CD14-positive monocyte (primary cell): ENCODE measurements at regions not wholly inside any gene's neighbourhood (a gene's known extent, or its start where the extent isn't known, plus 50 kb on each side); places are given as distances from the start of the nearest gene placed in this dataset.

Experiments used
- DNase-seq, 3 donors: peaks; one replicate each; pipeline ENCODE4 v3.0.0-alpha.2; 2011 to 2022
- H2AFZ ChIP-seq: 2 replicates; pipeline ENCODE4 v1.6.0; 2012; ENCODE audit warnings: mild to moderate bottlenecking, low read depth, low read length, inconsistent platforms; ENCODE audit not compliant: insufficient read depth, poor library complexity, severe bottlenecking
- H3K27ac ChIP-seq, 2 donors: 1 replicate in 1 of 2; 2 replicates in 1 of 2; pipeline ENCODE4 v1.5.1; 2012 to 2013; ENCODE audit warnings: low read length in 2 of 2, control low read depth in 1 of 2, inconsistent platforms in 1 of 2, low read depth in 1 of 2, mild to moderate bottlenecking in 1 of 2
- H3K27me3 ChIP-seq, 2 donors: one replicate each; pipeline versions ENCODE4 v1.6.0 to v1.6.1; 2011 to 2013; ENCODE audit warnings: low read length in 2 of 2; ENCODE audit not compliant: control insufficient read depth in 2 of 2, insufficient read depth in 2 of 2
- H3K36me3 ChIP-seq, 2 donors: replicated peaks in 1 of 2; 1 replicate in 1 of 2; 2 replicates in 1 of 2; pipeline versions ENCODE4 v1.5.1 to v1.6.1; 2012 to 2013; ENCODE audit warnings: low read length in 2 of 2, control low read depth in 1 of 2, inconsistent platforms in 1 of 2, mild to moderate bottlenecking in 1 of 2; ENCODE audit not compliant: insufficient read depth in 2 of 2, control insufficient read depth in 1 of 2
- H3K4me1 ChIP-seq, 2 donors: 1 replicate in 1 of 2; 2 replicates in 1 of 2; pipeline versions ENCODE4 v1.5.1 to v1.6.1; 2012 to 2013; ENCODE audit warnings: low read length in 2 of 2, control low read depth in 1 of 2, inconsistent platforms in 1 of 2, mild to moderate bottlenecking in 1 of 2, moderate library complexity in 1 of 2; ENCODE audit not compliant: insufficient read depth in 2 of 2, control insufficient read depth in 1 of 2
- H3K4me2 ChIP-seq: replicated peaks from 2 replicates; pipeline ENCODE3; 2012; ENCODE audit warnings: low read length, moderate library complexity, mild to moderate bottlenecking; ENCODE audit not compliant: poor library complexity, severe bottlenecking; ENCODE audit errors: extremely low read depth
- H3K4me3 ChIP-seq, 3 experiments: fragments of 200-600 bp in 1 of 3; sonication (generic) in 1 of 3; replicated peaks in 1 of 3; 1 replicate in 2 of 3; 2 replicates in 1 of 3; pipeline ENCODE4 v1.5.1; 2011 to 2013; ENCODE audit warnings: low read length in 3 of 3, mild to moderate bottlenecking in 3 of 3, control low read depth in 2 of 3, low read depth in 2 of 3, inconsistent platforms in 1 of 3, moderate library complexity in 1 of 3
- H3K79me2 ChIP-seq: 2 replicates; pipeline ENCODE4 v1.6.0; 2012; ENCODE audit warnings: mild to moderate bottlenecking, control low read depth, inconsistent platforms, low read length, moderate library complexity; ENCODE audit not compliant: insufficient read depth
- H3K9ac ChIP-seq: 2 replicates; pipeline ENCODE4 v1.6.0; 2017; ENCODE audit warnings: low read length, mild to moderate bottlenecking; ENCODE audit not compliant: insufficient read depth, poor library complexity, severe bottlenecking
- H3K9me3 ChIP-seq, 2 donors: replicated peaks in 1 of 2; 1 replicate in 1 of 2; 2 replicates in 1 of 2; pipeline versions ENCODE4 v1.5.1 to v1.6.1; 2012 to 2013; ENCODE audit warnings: low read length in 2 of 2, control low read depth in 1 of 2; ENCODE audit not compliant: control insufficient read depth in 1 of 2, insufficient read depth in 1 of 2
- H4K20me1 ChIP-seq: 2 replicates; pipeline ENCODE4 v1.6.0; 2012; ENCODE audit warnings: mild to moderate bottlenecking, low read length, control low read depth, moderate library complexity; ENCODE audit not compliant: insufficient read depth
- H3K27ac Mint-ChIP-seq, 7 donors: one replicate each; pipeline ENCODE4 v1.8.0; 2020; ENCODE audit warnings: mild to moderate bottlenecking in 7 of 7, mixed read lengths in 7 of 7, moderate library complexity in 6 of 7, inconsistent platforms in 2 of 7
- H3K27me3 Mint-ChIP-seq, 3 donors: one replicate each; pipeline ENCODE4 v1.8.0; 2021 to 2022; ENCODE audit warnings: low read depth in 3 of 3, mild to moderate bottlenecking in 3 of 3, mixed read lengths in 3 of 3, moderate library complexity in 3 of 3, inconsistent platforms in 1 of 3
- H3K36me3 Mint-ChIP-seq, 2 donors: one replicate each; pipeline ENCODE4 v1.8.0; 2020; ENCODE audit warnings: mixed read lengths in 2 of 2, inconsistent platforms in 1 of 2, mild to moderate bottlenecking in 1 of 2
- H3K4me1 Mint-ChIP-seq: one replicate; pipeline ENCODE4 v1.8.0; 2020; ENCODE audit warnings: mild to moderate bottlenecking, mixed read lengths
- H3K4me3 Mint-ChIP-seq, 2 donors: one replicate each; pipeline ENCODE4 v1.8.0; 2020; ENCODE audit warnings: mild to moderate bottlenecking in 2 of 2, mixed read lengths in 2 of 2, moderate library complexity in 1 of 2
- H3K9me3 Mint-ChIP-seq, 7 donors: one replicate each; pipeline ENCODE4 v1.8.0; 2020 to 2022; ENCODE audit warnings: mixed read lengths in 7 of 7, mild to moderate bottlenecking in 6 of 7, moderate library complexity in 6 of 7, inconsistent platforms in 2 of 7
- CTCF ChIP-seq: fragments of 200-600 bp; IDR thresholded peaks from one replicate; pipeline ENCODE4 v1.8.0; 2022; ENCODE audit warnings: antibody characterized with exemption, mild to moderate bottlenecking
- WGBS: methylation state at CpG from one replicate; pipeline ENCODE4 v1.1.5; 2013; ENCODE audit warnings: missing lambda C conversion rate; ENCODE audit not compliant: insufficient coverage; 5-methylcytosine and 5-hydroxymethylcytosine counted together
- intact Hi-C, 2 donors: fragments of 100-400 bp; cut with micrococcal nuclease; formaldehyde crosslinking; loops; one replicate each; pipeline versions ENCODE4 v1.15.0 to v1.15.1; 2023

GRCh38 chr12:34352098-34352497, 329.8 kb downstream of the ALG10 start:
- no peak overlapping the region for H3K4me3 ChIP-seq
- H4K20me1 ChIP-seq: no peaks in the 10 kb centered on the region
- H3K9ac ChIP-seq: no peak overlapping the region
- H3K4me1 ChIP-seq: no peaks in the 10 kb centered on the region
- no peak overlapping the region for H3K27ac ChIP-seq
- H2AFZ ChIP-seq: no peak overlapping the region
- no peaks in the 10 kb centered on the region for H3K27me3 ChIP-seq
- intact Hi-C loops: no loop called here
- Mint-ChIP-seq H3K27ac (no peak overlapping the region), H3K4me3 (no peak overlapping the region), H3K36me3 (no peaks in the 10 kb centered on the region), H3K4me1 (no peaks in the 10 kb centered on the region), H3K9me3 (peaks cover 71 to 90% (median 80%) of the 10 kb centered on the region in 7 donors), H3K27me3 (peaks cover 0 to 3% (median 0%) of the 10 kb centered on the region in 3 donors)
- H3K4me2 ChIP-seq: no peak overlapping the region
- WGBS: 56% methylated on average over 23 of the region's 23 CpGs
- no peaks in the 10 kb centered on the region for H3K36me3 ChIP-seq
- TF ChIP-seq CTCF: no peak
- H3K79me2 ChIP-seq: no peaks in the 10 kb centered on the region
- no peak for DNase-seq
- H3K9me3 ChIP-seq: peaks cover 96 to 100% of the 10 kb centered on the region in 2 donors

- Histone ChIP-seq H2AFZ (no peak overlapping the region), H3K4me1 (no peaks in the 10 kb centered on the region), H3K27me3 (no peaks in the 10 kb centered on the region), H3K36me3 (no peaks in the 10 kb centered on the region), H4K20me1 (no peaks in the 10 kb centered on the region), H3K79me2 (no peaks in the 10 kb centered on the region), H3K4me2 (no peak overlapping the region), H3K9me3 (peaks cover 99 to 100% of the 10 kb centered on the region in 2 donors), H3K9ac (no peak overlapping the region), H3K27ac (no peak overlapping the region), H3K4me3 (no peak overlapping the region)
- no peaks in the 10 kb centered on the region for H3K36me3 Mint-ChIP-seq
- H3K27ac Mint-ChIP-seq: no peak overlapping the region
- intact Hi-C loops: no loop called here
- no peaks in the 10 kb centered on the region for H3K4me1 Mint-ChIP-seq
- DNase-seq: no peak
- H3K27me3 Mint-ChIP-seq: peaks cover 0 to 3% (median 1%) of the 10 kb centered on the region in 3 donors
- H3K4me3 Mint-ChIP-seq: no peak overlapping the region
- TF ChIP-seq CTCF: no peak
- WGBS: 58% methylated on average over 51 of the region's 55 CpGs
- H3K9me3 Mint-ChIP-seq: peaks cover 71 to 91% (median 86%) of the 10 kb centered on the region in 7 donors
Observed at GRCh38 chr12:34354239-34355200, 332.2 kb downstream of the ALG10 start.
